Neural progenitor cell (in vitro differentiated cells): ENCODE measurements at regions not wholly inside any gene's neighbourhood (a gene's known extent, or its start where the extent isn't known, plus 50 kb on each side); places are given as distances from the start of the nearest gene placed in this dataset.

ENCODE experiments used
- CTCF ChIP-seq: fragments of 200-600 bp; sonication (generic); IDR thresholded peaks from 2 replicates; pipeline ENCODE4 v1.5.1; 2017; ENCODE audit warnings: antibody characterized with exemption, mild to moderate bottlenecking
- EZH2 ChIP-seq: fragments of 200-600 bp; sonication (generic); IDR thresholded peaks from 2 replicates; pipeline ENCODE4 v1.6.1; 2017; ENCODE audit warnings: antibody characterized with exemption, mild to moderate bottlenecking, moderate library complexity

- no peak for TF ChIP-seq CTCF
- TF ChIP-seq EZH2: no peak
Observed at GRCh38 chr14:100407376-100408102, 84.4 kb downstream of the SLC25A47 start.
